ENCODE measurements at regions not wholly inside any gene's neighbourhood (a gene's known extent, or its start where the extent isn't known, plus 50 kb on each side); places are given as distances from the start of the nearest gene placed in this dataset.

- TF ChIP-seq CTCF (IDR thresholded peaks at IDR 0.05) (no peak), POLR2A (IDR thresholded peaks at IDR 0.05) (no peak)
Measured at GRCh38 chr10:33621101-33621500, 286.6 kb upstream of the NRP1 start.
